Tongue (tissue), 1 donor: ENCODE measurements at regions not wholly inside any gene's neighbourhood (a gene's known extent, or its start where the extent isn't known, plus 50 kb on each side); places are given as distances from the start of the nearest gene placed in this dataset.
"Not testable (repeated sequence)": the region's sequence is repeated elsewhere in the genome, so short reads cannot be mapped to it uniquely, and the experiment has no call there.

Source experiments
- DNase-seq: peaks from one replicate; pipeline ENCODE4 v3.0.0-alpha.2; 2015

GRCh38 chr13:100764937-100765336 lies 90.3 kb upstream of the TMTC4 start:
- DNase-seq: no peak

- DNase-seq: not testable (repeated sequence)
Measured at GRCh38 chr13:100762126-100762525, 87.5 kb upstream of the TMTC4 start.

- no peak for DNase-seq
Measured at GRCh38 chr13:100755891-100756290, 81.3 kb upstream of the TMTC4 start.

GRCh38 chr13:100754459-100754858 lies 79.9 kb upstream of the TMTC4 start:
- no peak for DNase-seq

GRCh38 chr13:100753376-100753775 lies 78.8 kb upstream of the TMTC4 start:
- DNase-seq: peak; percentile 20

- no peak for DNase-seq
Measured at GRCh38 chr13:100751826-100752225, 77.2 kb upstream of the TMTC4 start.

GRCh38 chr13:100746953-100747683 lies 72.5 kb upstream of the TMTC4 start:
- no peak for DNase-seq

- no peak for DNase-seq
Measured at GRCh38 chr13:100738176-100738855, 63.7 kb upstream of the TMTC4 start.

- no peak for DNase-seq
Measured at GRCh38 chr13:100735494-100735893, 60.9 kb upstream of the TMTC4 start.

GRCh38 chr13:100734194-100734720 lies 59.7 kb upstream of the TMTC4 start:
- DNase-seq: no peak

GRCh38 chr13:100733261-100733660 lies 58.7 kb upstream of the TMTC4 start:
- DNase-seq: no peak

GRCh38 chr13:100728201-100728600 lies 53.6 kb upstream of the TMTC4 start:
- no peak for DNase-seq

- DNase-seq: no peak
Measured at GRCh38 chr13:100725472-100725871, 50.9 kb upstream of the TMTC4 start.

- no peak for DNase-seq
Measured at GRCh38 chr13:100724568-100724967, 50.0 kb upstream of the TMTC4 start.
